SJCRH30 (cell line): ENCODE measurements at regions not wholly inside any gene's neighbourhood (a gene's known extent, or its start where the extent isn't known, plus 50 kb on each side); places are given as distances from the start of the nearest gene placed in this dataset.
"Not testable (repeated sequence)": the region's sequence is repeated elsewhere in the genome, so short reads cannot be mapped to it uniquely, and the experiment has no call there.

Experiments
- DNase-seq, 2 experiments: peaks; one replicate each; pipeline ENCODE4 v3.0.0-alpha.2; 2015 to 2020
- H3K27ac ChIP-seq: fragments of 250-450 bp; sonication (Bioruptor Pico); 2 replicates; pipeline ENCODE4 v1.5.1; 2020; ENCODE audit warnings: mild to moderate bottlenecking, moderate library complexity
- H3K27me3 ChIP-seq: fragments of 250-450 bp; sonication (Bioruptor Pico); 2 replicates; pipeline ENCODE4 v1.5.1; 2020; ENCODE audit warnings: mild to moderate bottlenecking, moderate library complexity
- H3K36me3 ChIP-seq: fragments of 250-450 bp; sonication (Bioruptor Pico); 2 replicates; pipeline ENCODE4 v1.5.1; 2020; ENCODE audit warnings: mild to moderate bottlenecking, moderate library complexity
- H3K4me1 ChIP-seq: fragments of 250-450 bp; sonication (Bioruptor Pico); 2 replicates; pipeline ENCODE4 v1.5.1; 2020; ENCODE audit warnings: mild to moderate bottlenecking, moderate library complexity
- H3K4me3 ChIP-seq: fragments of 250-450 bp; sonication (Bioruptor Pico); 2 replicates; pipeline ENCODE4 v1.5.1; 2020; ENCODE audit warnings: mild to moderate bottlenecking, moderate library complexity
- H3K9me3 ChIP-seq: fragments of 250-450 bp; sonication (Bioruptor Pico); replicated peaks from 2 replicates; pipeline ENCODE4 v1.5.1; 2020; ENCODE audit warnings: mild to moderate bottlenecking, moderate library complexity

DNA sequence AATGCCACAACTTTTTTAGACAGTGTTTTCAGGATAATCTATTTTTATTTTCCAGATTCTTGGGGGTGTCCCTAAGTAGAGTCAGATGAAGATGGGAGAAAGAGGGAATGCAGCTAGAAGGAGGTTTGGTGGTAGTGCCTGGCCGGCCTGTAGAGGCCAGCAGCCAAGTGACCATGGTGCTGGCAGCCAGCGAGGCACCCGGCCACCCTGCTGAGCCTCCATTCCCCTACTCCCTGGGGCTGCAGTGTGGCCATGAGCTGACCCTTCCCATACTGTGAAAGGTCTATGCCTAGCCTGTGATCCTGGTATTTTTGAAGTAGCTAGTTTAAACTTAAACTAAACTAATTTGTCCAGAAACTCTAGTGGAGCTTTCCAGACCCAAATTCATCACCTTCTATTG, 268.6 kb downstream of the CYRIA start:
- H3K9me3 ChIP-seq: no peaks in the 10 kb centered on the region
- H3K27ac ChIP-seq: no peak overlapping the region
- no peaks in the 10 kb centered on the region for H3K36me3 ChIP-seq
- no peak for DNase-seq
- no peaks in the 10 kb centered on the region for H3K27me3 ChIP-seq
- peaks cover 28% of the 10 kb centered on the region for H3K4me1 ChIP-seq
- H3K4me3 ChIP-seq: no peak overlapping the region

DNA sequence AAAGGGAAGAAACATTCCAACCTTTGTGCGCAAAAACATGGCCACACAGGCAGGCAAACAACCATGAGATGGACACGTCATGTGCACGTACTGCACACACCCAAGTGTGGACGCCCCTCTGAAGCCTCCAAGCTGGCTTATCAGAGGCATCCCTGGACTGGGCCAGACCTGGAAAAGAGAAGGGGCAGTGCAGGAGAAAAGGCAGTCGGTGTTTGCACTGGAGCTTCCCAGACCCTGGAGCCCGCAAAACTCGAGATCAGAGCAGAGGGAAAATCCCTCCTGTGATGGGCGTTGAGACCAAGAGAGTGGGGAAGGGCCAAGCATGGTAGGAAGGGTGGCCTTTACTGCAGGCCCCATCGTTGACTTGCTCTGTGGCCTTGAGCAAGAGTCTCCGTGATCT, 269.5 kb downstream of the CYRIA start:
- no peak for DNase-seq

DNA sequence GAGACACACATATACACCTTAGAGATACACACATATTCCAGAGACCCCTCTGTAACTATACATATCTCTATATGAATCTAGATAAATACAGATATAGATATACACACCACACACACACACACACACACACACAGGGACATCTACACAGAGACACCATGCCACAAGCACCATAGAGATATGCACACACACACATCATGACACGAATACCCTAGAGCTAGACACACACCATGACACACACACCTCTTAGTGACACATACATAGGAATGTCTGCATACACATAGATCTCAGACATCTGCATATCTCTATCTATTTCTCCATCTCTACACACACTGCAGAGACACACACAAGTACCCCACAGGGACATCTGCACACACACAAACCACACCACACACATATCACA, 270.0 kb downstream of the CYRIA start:
- Histone ChIP-seq H3K4me1 (peaks cover 28% of the 10 kb centered on the region), H3K27ac (no peak overlapping the region), H3K36me3 (no peaks in the 10 kb centered on the region), H3K27me3 (no peaks in the 10 kb centered on the region), H3K9me3 (no peaks in the 10 kb centered on the region), H3K4me3 (no peak overlapping the region)
- DNase-seq: no peak

More for the DNA sequence above, 269.5 kb downstream of the CYRIA start:
- Histone ChIP-seq H3K27ac (no peak overlapping the region), H3K36me3 (no peaks in the 10 kb centered on the region), H3K4me1 (peaks cover 28% of the 10 kb centered on the region), H3K4me3 (no peak overlapping the region), H3K27me3 (no peaks in the 10 kb centered on the region), H3K9me3 (no peaks in the 10 kb centered on the region)

DNA sequence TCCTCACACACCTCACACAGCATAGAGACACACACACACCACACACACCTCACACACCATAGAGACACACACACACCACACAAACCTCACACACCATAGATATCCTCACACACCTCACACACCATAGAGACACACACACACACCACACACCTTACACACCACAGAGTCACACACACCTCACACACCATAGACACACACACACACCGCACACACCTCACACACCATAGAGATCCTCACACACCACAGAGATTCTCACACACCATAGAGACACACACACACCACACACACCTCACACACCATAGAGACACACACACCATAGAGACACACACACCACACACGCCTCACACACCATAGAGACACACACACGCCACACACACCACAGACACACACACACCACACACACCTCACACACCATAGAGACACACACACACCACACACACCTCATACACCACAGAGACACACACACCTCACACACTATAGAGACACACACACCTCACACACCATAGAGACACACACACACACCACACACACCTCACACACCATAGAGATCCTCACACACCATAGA, 270.6 kb downstream of the CYRIA start:
- no peak overlapping the region for H3K27ac ChIP-seq
- H3K4me3 ChIP-seq: no peak overlapping the region
- H3K9me3 ChIP-seq: no peaks in the 10 kb centered on the region
- H3K36me3 ChIP-seq: no peaks in the 10 kb centered on the region
- H3K27me3 ChIP-seq: no peaks in the 10 kb centered on the region
- peaks cover 26% of the 10 kb centered on the region for H3K4me1 ChIP-seq
- no peak for DNase-seq

DNA sequence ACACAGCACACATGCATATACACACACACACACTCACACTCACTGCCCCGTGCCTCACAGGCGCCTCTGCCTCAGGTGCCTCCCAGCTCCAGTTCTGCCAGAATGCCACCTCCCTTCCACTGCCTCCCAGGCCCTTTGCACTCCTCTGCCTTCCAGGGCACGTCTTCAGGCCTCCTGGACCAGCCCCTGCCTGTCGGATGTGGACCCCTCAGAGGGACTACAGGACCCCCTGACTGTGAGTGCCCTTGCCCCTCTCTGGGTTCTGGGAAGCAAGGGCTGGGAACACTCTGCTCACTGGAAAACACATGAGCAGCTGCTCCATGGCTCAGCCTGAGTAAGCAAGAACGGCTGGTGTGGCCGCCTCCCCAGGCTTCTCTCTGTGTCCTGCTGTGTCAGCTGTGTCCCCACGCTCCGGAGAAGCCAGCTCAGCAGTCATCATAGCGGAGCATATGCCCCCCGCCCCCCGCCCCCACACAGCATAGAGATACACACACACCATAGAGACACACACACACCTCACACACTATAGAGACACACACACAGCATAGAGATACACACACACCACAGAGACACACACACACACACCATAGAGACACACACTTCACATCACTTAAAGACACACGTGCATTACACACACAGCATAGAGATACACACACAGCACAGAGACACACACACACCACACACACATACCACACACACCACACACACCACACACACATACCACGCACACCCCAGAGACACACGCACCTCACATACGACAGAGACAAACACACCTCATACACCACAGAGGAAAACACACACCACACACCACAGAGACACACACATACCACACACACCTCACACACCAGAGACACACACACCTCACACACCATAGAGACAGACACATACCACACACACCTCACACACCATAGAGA, 271.3 kb downstream of the CYRIA start:
- H3K27ac ChIP-seq: peak overlapping the region; percentile 1; the same call in 1 of the 2 replicates
- H3K27me3 ChIP-seq: no peaks in the 10 kb centered on the region
- peaks cover 26% of the 10 kb centered on the region for H3K4me1 ChIP-seq
- H3K36me3 ChIP-seq: no peaks in the 10 kb centered on the region
- no peak overlapping the region for H3K4me3 ChIP-seq
- no peaks in the 10 kb centered on the region for H3K9me3 ChIP-seq
- peak; percentile 87 to 91 for DNase-seq

DNA sequence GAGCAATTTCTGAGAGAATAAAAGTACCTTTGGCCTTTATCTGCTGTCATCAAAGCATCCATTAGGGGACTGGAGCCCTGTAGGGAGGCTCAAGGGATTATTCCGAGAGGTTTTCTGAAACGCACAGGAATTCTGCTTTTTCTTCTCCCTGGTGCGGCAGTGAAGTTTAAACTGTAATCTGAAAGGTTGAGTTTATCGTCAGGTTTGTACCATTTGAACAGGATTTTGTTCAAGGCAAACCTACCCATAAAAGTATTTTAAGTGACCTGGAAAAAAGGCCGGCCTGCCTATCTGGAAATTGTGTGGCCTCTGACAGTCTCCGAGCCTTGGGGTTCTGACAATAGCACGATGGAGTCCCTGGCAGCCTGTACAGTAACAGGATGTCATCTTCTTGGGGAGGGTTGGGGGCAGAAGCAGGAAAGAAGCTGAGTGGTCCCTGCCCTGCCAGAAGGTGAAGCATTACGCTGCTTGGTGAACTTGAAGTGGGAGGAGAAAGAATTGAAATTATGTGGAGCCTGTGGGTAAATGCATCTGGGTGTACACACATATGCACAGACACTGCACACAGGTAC, 272.0 kb downstream of the CYRIA start:
- Histone ChIP-seq H3K4me3 (no peak overlapping the region), H3K36me3 (no peaks in the 10 kb centered on the region), H3K27ac (no peak overlapping the region; the same call in 1 of the 2 replicates), H3K27me3 (no peaks in the 10 kb centered on the region), H3K4me1 (peaks cover 26% of the 10 kb centered on the region), H3K9me3 (no peaks in the 10 kb centered on the region)
- DNase-seq: no peak

DNA sequence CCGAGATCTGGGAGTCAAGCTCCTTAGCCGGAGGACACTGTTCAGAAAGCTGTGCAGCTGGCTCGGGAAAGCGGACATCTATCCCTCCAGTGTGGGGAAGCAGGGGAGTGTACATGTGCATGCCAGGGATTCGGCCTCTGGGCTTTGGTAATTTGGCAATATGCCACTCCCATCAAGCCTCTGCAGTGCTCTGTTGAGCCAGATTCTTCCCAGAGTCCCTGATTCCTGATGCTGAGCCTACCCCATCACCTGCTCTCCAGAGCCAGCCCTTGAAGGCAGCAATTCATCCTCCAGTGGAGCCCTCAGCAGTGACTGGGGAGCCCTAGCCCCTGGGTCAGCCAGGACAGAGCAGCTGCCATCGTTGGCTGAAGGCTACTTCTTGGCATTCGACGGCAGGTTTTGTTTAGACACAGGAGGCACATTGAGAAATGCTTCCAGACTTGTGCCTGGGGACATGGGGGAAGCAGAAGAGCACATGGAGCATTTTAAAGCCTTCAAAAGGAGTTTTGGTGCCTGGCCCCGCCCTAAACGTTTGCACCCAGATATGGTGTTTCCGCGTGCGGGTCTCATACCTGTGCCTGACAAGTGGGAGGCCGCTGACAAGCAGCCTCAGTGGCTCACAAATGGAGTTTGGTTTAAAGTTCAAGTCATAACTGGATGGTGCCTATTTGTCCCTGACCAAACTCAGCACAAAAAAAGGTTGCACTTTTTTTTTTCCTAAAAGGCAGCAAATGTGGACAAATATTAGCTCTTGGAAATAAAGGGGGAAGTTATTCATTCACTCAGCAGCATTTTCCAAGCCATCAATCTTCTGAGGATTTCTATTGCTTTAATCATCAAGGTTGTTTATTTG, 272.8 kb downstream of the CYRIA start:
- H3K27me3 ChIP-seq: no peaks in the 10 kb centered on the region
- no peaks in the 10 kb centered on the region for H3K9me3 ChIP-seq
- no peak overlapping the region for H3K4me3 ChIP-seq
- no peak overlapping the region for H3K27ac ChIP-seq
- no peaks in the 10 kb centered on the region for H3K36me3 ChIP-seq
- DNase-seq: peak; percentile 70 to 87
- peaks cover 18% of the 10 kb centered on the region for H3K4me1 ChIP-seq

DNA sequence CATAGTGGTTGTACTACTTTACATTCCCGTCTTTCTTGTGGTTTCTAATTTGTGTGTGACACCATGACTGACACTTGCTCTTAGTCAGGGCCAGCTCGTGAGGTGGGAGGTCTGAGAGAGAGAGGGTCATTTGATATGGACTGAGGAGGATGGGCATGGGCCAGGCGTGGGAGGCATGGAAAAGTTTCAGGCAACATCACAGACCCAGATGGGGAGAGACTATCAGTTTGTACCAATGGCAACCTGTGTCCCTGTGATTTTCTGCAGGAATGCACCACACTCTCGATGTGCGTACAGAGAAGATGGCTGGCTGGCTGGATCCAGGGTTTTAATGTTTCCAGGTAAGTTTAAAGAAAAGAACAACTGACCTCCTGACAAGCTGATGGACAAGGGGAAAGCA, 273.6 kb downstream of the CYRIA start:
- Histone ChIP-seq H3K4me3 (no peak overlapping the region), H3K36me3 (no peaks in the 10 kb centered on the region), H3K27me3 (no peaks in the 10 kb centered on the region), H3K4me1 (peaks cover 16% of the 10 kb centered on the region), H3K9me3 (no peaks in the 10 kb centered on the region), H3K27ac (no peak overlapping the region)
- peak in 1 of 2 experiments; percentile 24 for DNase-seq

DNA sequence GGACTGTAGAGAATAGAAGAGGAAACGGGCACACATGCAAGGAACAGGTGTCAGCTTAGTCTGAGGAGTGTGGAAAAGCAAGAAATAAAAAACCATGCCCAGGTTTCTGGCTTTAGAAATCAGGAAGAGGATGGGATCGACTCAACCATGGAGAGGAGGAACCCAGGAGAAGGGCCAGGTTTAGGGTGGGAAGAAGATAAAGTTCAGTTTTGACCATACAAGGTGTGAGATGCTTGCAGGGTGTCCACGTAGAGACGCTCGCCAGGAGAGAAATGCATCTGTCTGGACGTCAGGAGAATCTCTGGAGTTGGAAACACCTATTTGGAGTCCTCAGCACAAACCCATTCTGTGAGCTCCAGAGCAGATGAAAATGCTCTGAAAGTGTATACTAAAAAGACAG, 275.1 kb downstream of the CYRIA start:
- Histone ChIP-seq H3K27me3 (no peaks in the 10 kb centered on the region), H3K36me3 (no peaks in the 10 kb centered on the region), H3K27ac (no peak overlapping the region), H3K4me3 (no peak overlapping the region), H3K9me3 (no peaks in the 10 kb centered on the region), H3K4me1 (peaks cover 19% of the 10 kb centered on the region)
- no peak for DNase-seq

DNA sequence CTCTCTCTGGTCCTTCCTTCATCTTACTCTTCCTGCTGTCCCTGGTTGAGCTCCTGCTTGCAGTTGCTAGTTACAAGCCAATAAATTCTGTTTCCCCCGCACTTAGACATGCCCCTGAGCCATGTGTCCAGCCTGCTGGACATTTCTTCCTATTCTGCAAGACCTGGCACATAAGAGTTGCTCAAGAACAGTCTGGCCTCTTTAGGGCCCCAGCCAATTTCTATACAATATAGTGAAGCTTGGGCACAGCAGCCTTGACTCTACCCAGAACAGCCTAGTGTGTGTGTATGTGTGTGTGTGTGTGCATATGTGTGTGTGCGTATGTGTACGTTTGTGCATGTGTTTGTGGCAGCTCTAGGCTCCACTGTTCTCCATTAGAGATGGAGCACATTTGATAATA, 276.0 kb downstream of the CYRIA start:
- H3K36me3 ChIP-seq: no peaks in the 10 kb centered on the region
- no peaks in the 10 kb centered on the region for H3K9me3 ChIP-seq
- no peaks in the 10 kb centered on the region for H3K27me3 ChIP-seq
- DNase-seq: no peak
- H3K4me1 ChIP-seq: peaks cover 18% of the 10 kb centered on the region
- no peak overlapping the region for H3K4me3 ChIP-seq
- H3K27ac ChIP-seq: no peak overlapping the region

DNA sequence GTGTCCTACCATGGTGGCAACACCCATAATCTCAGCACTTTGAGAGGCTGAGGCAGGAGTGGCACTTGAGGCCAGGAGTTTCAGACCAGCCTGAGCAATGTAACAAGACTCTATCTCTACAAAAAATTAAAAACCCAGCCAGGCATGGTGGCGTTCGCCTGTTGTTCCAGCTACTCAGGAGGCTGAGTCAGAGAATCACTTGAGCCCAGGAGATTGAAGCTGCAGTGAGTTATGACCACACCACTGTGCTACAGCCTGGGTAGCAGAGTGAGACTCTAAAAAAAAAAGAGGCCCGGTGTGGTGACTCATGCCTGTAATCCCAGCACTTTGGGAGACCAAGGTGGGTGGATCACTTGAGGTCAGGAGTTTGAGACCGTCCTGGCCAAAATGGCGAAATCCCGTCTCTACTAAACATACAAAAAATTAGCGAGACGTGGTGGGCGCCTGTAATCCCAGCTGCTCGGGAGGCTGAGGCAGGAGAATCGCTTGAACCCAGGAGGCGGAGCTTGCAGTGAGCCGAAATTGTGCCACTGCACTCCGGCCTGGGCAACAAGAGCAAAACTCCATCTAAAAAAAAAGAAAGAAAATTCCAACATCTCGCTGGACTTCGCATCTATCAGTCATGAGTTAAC, 277.3 kb downstream of the CYRIA start:
- H3K27ac ChIP-seq, H3K4me1 ChIP-seq: not testable (repeated sequence)
- DNase-seq: peak in 1 of 2 experiments; percentile 40

DNA sequence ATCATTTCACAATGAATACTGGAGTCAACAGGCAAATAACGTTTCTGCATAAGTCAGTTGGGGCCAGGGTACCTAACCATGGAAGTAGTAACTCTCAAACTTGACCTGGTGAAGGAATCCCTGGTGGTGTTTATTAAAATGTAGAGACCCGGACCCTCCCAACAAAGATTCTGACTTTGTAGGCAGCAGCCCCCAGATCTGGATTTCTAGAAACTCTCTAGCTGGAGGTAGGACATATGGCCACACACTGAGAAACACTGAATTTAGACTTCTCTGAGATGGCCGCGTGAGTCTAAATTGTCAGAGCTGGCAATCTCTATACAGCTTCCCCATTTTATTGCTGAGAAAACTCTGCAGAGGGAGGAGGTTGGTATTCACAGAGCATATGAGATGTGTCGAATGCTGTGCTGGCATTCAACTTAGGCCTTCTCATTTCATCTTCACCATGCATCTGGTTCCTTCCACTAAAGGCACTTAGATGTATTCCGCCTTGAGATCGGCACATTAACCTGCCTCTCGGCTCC, 278.1 kb downstream of the CYRIA start:
- Histone ChIP-seq H3K36me3 (no peaks in the 10 kb centered on the region), H3K27me3 (no peaks in the 10 kb centered on the region), H3K4me1 (peaks cover 7% of the 10 kb centered on the region; the same call in 1 of the 2 replicates), H3K9me3 (no peaks in the 10 kb centered on the region), H3K4me3 (no peak overlapping the region), H3K27ac (no peak overlapping the region)
- DNase-seq: no peak

More for the DNA sequence above, 277.3 kb downstream of the CYRIA start:
- not testable (repeated sequence) for H3K9me3 ChIP-seq, H3K4me3 ChIP-seq, H3K36me3 ChIP-seq, H3K27me3 ChIP-seq

DNA sequence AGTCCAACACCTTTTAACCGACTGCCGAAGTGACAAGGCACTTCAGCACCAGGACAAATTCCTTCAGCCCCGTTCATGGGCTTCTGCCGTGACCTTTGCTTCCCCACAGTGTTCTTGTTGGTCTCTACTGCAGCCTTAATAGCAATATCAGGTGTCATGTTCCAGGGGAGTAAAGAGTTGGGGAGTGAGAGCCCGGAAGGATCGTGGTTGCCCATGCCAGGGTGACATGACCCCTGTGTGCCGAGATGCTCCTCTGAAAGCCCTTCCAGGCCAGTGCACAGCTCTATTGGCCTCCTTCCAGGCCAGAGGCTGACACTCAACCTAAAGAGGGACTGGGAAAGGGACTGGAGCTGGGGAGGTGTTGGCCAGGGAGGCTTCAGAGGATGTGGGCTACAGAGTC, 279.2 kb downstream of the CYRIA start:
- peaks cover 3% of the 10 kb centered on the region; the same call in 1 of the 2 replicates for H3K4me1 ChIP-seq
- H3K27me3 ChIP-seq: no peaks in the 10 kb centered on the region
- no peaks in the 10 kb centered on the region for H3K36me3 ChIP-seq
- H3K27ac ChIP-seq: no peak overlapping the region
- H3K4me3 ChIP-seq: no peak overlapping the region
- DNase-seq: peak in 1 of 2 experiments; percentile 40
- H3K9me3 ChIP-seq: no peaks in the 10 kb centered on the region

DNA sequence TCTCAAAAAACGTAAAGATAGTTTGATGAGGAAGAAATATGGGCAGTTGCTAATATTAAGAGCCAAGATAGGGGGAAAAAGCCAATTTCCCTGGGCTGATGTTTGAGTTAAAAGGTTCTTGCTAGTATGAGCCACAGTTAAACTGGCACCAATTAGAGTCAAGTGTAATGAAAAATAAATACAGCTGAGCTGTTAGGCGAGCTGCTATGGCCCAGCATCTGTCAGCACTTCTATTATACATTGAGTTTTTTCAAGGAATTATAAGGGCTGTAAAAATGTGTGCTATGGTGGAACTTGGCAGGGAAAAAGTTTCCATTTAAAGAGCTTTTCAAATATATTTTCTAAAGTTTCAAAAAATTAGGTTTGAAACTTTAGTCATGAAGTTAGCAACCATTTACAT, 279.6 kb downstream of the CYRIA start:
- Histone ChIP-seq H3K27me3 (no peaks in the 10 kb centered on the region), H3K4me1 (peaks cover 3% of the 10 kb centered on the region; the same call in 1 of the 2 replicates), H3K4me3 (no peak overlapping the region), H3K27ac (no peak overlapping the region), H3K36me3 (no peaks in the 10 kb centered on the region), H3K9me3 (no peaks in the 10 kb centered on the region)
- DNase-seq: no peak
